HG02642 (cell line): ENCODE measurements at regions not wholly inside any gene's neighbourhood (a gene's known extent, or its start where the extent isn't known, plus 50 kb on each side); places are given as distances from the start of the nearest gene placed in this dataset.

Experiments
- ATAC-seq: cut with Tn5 transposase; IDR thresholded peaks from one replicate; pipeline ENCODE4 v1.9.1; 2021; ENCODE audit warnings: mild to moderate bottlenecking; ENCODE audit not compliant: unreplicated experiment, poor library complexity

DNA sequence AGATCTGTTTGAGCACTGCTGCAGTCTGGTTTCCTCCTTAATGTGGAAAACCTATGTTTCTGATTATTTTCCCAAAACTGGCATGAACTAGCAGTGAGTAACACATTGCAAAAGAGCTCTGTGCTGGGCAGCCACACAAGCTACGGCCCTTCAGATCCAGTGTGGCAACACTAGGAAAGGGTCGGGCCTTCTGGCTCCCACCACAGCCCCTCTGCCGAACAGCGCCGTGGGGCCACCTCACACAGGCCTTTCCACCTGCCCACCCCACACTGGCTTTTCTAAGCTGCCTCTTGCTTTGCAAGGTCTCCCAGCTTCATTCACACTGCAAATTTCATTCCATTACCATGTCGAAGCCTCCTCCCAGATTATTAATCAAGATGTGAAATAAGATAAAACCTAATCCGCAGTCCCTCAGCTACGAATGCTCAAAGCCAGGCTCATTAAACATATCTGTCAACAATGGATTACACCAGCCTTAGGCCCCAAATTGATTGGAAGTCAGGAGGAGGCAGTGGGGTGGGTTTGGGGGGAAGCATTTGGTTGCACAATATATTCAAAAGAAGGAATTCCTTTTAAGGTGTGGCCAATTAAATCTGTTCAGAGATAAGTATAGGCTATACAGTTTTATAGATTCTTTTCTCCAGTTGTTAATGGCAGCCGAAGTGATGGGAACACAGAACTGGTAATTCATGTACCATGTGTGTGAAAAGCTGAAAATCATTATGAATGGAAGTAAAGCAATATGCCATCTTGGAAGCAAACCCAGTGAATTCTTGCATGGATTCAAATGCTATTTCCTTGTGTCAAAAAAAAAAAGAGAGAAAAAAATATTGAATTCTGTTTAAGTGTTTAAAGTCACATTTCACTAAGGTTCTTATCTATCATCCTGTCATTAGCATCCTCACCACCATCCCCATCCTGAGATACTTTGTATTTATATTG is 223.7 kb downstream of the MTERF1 start:
- ATAC-seq: no peak

DNA sequence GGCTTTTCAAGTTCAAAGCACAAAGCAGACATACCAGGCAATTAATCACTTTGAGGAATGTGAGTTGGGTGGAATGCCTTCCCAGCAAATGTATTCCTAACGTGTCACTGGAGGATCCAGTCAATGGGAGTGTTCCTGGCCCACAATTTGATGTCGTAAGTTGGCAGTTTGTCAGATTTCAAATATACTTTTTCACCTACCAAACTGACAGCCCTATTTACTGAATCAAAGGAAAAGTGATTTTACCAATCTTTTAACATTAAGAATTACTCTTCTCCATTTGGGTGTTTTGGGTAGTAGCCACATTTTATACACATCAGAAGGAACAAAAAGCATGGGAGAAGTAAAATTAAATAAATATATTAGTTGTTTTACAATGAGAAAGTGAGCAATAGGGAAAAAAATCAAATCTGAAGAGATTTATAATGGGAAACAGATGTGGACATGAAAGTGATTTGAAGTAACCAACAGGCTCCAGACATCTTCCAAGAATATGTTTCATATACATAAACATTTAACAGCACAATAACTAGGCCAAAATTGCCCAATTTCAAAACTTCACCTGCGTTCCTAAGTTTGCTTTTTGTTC is 222.9 kb downstream of the MTERF1 start:
- no peak for ATAC-seq

DNA sequence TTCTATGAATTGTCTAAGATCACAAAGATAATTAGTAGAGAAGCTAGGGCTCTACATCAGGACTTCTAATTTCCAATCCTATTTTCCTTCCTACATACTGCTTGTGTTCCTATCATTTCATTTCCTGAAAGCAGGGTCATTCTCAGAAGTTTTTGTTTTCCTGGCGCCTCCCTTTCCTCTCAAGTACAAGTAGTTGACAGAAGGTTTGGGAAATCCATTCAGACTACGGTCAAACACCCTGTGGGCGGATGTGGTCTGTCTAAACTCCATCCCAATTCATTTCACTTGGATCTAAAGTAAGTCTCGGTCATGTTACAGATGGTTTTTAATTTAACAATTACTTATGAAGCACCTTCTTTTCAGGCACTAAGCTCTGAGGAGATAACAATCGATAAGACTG is 221.4 kb downstream of the MTERF1 start:
- ATAC-seq: no peak

DNA sequence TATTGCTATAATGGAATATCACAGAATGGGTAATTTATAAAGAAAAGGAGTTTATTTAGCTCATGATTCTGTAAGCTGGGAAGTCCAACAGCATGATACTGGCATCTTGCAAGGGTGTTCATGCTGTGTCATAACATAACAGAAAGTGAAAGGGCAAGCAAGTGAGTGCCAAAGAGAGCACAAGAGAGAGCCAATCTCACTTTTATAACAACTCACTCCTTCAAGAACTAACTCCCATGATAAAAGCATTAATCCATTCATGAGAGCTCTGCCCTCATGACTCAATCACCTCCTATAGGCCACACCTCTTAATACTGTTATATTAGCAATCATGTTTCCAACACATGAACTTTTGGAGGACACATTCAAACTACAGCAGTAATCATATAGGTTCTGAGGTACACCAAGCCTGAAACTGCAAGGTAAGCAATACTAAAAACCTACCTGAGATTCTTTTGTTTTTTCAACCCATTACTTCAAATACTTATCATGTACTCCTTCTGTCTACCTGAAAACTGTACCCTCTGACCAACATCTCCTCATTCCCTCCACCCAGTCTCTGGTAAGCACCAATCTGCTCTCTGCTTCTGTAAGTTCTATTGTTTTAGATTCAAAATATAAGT is 219.7 kb downstream of the MTERF1 start:
- peak; percentile 48 for ATAC-seq

DNA sequence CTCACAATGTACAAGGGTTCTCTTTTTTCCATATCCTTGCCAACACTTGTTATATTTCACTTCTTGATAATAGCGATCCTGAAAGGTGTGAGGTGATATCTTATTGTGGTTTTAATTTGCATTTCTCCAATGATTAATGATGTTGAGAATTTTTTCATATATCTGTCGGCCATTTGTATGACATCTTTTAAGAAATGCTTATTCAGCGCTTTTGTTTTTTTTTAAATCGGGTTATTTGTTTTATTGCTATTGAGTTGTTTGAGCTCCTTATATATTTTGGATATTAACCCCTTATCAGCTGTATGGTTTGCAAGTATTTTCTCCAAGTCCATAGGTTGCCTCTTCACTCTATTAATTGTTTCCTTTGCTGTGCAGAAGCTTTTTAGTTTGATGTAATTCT is 218.8 kb downstream of the MTERF1 start:
- ATAC-seq: no peak

DNA sequence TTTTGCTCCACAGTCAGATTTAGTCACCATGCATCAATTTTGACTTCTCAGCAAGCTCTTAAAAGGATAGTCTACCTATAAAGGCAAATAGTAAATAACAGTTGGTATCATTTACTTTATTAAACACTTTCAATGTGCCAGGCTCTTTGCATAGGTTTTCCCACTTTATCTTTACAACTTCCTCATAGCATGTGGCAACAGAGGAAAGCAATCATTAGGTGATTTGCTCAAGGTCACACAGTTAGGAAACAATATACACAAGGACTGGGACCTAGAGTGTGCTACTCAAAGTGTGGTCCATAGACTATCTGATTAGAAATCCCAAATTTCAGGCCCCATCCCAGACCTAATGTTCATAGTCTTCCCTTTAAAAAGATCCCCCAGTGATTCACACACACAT is 212.3 kb downstream of the MTERF1 start:
- ATAC-seq: no peak

DNA sequence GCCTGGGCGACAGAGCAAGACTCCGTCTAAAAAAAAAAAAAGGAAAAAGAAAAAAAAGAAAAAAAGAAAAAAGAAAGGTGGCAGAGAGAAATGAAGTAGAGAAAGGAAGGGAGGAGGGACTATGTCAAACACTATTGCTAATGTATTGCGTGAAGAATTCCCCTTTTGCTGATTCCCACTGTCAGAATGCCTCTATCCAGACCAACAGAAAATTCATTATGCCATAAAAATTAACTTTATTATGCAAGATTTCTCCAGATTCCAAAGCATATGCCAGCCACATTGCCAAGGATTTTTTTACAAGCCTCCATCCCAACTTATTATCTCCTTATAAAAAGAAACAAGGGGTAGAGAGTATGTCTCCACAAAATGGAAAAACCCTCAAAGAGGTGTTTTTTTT is 209.3 kb downstream of the MTERF1 start:
- no peak for ATAC-seq

DNA sequence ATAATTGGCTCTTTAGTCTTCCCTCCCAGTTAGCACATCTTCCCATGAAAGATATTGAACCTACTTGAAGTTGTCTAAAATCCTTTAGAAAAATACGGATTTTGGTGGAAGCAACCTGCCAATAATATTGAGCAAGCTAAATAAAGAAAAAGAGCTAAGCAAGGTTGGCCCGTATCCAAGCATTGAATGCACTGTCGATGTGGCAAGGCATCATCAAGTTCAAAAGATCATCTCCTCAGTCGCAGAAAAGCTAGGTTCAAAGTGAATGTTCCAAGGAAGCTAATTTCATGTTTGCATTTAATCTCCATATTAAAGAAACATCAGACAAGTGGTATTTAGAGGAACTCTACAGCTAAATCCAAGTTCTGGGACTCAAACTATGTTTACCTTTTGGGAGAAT is 206.0 kb downstream of the MTERF1 start:
- no peak for ATAC-seq

DNA sequence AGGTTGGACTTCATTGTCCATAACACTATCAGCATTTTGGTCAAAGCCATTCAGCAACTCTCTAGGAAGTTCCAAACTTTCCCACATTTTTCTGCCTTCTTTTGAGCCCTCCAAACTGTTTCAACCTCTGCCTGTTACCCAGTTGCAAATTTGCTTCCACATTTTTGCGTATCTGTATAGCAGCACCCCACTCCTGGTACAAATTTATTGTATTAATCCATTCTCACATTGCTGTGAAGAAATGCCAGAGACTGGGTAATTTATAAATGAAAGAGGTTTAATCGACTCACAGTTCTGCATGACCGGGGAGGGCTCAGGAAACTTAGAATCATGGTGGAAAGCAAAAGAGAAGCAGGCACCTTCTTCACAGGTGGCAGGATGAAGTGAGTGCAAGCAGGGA is 198.8 kb downstream of the MTERF1 start:
- no peak for ATAC-seq

DNA sequence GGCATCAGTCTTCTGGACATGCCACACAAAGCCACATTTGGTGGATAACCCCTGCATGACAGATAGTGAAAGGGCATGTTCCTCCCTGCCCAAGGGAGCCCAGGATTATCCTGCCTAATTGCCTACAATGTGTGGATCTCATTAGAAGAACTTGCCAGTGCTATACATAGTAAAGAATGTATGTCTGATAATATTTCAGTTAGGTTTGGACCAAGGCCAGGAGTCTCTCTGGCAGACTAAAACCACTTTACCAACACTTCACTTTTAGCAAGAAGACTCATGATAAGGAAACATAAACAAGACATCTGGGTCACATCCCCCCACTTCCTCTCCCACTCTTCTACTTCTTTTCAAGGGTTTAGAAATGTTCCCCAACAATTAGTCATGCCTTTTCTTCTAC is 196.7 kb downstream of the MTERF1 start:
- no peak for ATAC-seq

DNA sequence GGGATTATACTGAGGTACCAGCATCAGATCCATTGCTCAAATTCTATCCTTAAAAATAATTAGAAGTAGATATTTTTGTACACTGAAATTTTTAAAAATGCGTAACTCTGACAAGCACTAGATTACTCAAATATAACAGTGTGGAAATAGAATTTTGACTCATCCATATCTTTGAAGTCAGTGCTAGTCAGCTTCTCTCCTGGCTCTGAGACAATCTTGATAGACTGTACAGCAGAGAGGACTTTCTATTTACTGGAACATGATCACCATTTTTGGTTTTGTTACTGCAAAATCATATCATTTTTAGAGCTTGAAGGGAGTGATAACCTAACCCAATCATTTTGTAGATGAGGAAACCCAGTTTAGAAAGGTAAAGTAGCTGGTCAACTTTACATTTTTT is 195.0 kb downstream of the MTERF1 start:
- no peak for ATAC-seq

DNA sequence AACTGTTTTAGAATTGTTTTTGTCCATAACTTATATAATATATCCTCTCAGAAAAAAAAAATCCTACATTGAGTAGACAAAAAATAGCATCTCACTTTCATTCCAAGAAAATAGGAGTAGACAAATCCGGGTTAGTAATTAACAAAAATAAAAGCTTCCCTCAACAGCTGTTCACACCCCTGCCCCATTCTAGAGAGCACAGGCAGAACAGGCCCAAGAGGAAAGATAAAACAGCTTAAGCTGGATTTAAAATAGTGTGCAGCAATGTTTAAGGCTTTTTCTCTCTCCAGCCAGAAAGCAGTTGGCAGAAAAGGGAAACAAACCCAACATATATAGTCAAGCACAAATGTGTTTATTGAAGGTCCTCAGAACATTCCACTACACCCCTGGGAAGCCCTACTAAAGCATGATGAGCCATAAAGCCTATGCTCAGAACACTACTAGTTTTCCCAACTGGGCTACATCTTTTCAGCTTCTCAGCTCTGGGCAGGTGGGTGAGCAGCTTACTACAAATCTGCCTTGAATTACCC is 189.9 kb downstream of the MTERF1 start:
- ATAC-seq: no peak

DNA sequence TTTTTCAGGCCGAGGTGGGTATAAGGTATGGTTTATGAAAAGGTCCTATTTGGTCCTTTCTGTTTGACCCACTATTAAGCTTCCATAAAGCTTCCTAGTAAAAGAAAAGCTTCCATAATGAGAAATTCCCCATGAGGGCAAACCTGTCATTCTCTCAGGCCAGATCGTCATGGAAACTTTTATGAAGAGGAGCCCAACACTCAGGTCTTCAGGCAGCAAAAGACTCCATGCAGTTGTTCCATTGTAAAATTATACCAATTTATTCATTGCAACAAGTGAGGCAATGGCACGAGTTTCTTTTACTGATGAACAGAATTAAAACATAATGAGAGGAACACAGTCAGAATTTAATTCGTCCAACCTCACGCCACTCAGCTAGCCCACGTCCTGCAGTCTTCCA is 188.6 kb downstream of the MTERF1 start:
- no peak for ATAC-seq

DNA sequence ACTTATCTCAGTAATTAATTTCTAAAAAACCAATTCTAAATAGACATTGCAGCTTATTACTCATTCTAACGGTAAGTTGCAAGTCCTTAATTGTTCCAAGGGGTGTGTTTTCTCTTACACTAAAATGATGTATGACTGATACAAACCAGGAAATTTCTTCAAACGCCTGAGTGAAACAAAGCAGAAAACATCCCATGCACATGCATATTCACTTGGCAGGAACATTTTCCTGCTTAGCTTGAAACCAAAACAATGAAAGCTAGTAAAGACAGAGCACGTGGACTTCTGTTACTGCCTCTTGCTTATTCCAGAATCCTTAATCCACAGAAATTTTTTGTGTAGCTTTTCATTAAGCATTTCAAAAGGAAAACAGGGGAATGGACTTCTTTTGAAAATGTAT is 187.7 kb downstream of the MTERF1 start:
- ATAC-seq: no peak

DNA sequence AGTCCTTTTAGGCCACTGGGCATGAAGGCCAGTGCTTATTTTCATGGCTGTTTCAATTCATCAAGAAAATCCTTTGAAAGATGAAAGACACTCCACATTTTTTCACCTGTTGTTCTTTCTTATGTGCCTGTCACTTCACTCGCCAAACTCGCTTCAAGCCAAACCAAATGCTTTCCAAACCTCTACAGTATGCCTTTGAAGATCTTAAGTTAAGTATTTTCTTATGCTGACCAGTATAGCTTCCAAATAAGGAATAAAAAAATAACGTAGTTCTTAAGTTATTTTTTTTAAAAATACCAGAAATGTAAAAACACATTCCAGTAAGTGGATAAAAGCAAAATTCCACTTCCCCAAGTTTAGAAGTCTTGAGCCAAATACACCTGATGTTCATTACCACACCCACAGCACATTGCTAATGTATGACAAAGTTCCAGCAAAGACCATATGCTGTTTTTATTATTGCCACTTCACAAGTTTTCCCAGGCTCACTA is 186.1 kb downstream of the MTERF1 start:
- ATAC-seq: no peak

DNA sequence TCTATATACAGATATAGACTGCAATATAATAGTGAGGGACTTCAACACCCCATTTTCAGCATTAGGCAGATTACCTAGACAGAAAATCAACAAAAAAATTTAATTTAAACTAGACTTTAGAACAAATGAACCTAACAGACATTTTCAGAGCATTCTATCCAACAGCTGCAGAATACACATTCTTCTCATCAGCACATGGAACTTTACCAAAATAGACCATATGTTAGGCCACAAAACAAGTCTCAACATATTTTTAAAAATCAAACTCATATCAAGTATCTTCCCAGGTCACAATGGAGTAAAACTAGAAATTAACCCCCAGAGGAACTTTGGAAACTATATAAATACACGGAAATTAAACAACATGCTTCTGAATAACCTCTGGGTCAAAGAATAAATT is 169.6 kb downstream of the MTERF1 start:
- ATAC-seq: no peak

DNA sequence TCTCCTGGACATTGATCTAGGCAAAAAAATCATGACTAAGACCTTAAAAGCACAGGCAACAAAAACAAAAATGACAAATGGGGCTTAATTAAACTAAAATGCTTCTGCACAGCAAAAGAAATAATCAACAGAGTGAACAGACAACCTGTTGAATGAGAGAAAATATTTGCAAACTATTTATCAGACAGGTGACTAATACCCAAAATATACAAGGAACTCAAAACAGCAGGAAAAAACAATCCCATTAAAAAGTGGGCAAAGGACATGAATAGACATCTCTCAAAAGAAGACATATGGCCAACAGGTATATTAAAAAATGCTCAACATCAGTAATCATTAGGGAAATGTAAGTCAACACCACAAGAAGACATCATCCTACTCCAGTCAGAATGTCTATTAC is 166.8 kb downstream of the MTERF1 start:
- no peak for ATAC-seq

DNA sequence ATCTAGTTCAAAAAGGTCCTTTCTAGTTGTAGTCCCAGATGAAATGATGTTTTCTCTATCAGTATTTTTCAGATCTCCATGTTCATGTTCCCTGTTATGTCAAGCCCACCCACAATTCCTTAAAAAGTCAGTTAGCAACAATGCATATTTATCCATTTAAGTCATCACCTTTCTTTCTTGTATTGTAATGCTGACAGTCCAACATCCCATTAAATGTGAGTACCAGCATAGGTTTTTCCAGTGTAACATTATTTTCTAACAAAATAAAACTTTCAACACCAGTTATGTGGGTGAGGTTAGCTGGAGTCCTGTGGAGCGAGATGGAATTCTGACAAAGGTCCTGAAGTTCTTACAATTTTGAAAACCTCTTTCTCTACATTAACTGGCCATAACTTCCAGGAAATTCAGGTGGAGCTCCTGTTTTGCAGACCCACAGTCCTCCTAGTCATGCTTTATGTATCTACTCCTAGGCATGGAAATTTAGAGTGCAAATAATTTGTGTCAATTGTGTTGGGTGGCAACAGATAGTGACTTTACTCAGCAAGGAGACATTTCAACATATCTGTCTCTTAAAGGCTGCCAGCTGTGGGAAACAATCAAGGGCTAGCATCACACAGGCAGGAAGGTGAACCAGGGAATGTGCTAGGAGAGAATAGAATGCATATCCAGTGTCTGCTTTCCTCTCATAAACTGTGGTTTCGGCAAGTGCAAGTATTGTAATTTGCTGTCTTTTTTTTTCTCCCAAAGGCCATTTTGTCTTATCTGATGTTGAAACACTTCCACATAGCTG is 162.6 kb downstream of the MTERF1 start:
- no peak for ATAC-seq

DNA sequence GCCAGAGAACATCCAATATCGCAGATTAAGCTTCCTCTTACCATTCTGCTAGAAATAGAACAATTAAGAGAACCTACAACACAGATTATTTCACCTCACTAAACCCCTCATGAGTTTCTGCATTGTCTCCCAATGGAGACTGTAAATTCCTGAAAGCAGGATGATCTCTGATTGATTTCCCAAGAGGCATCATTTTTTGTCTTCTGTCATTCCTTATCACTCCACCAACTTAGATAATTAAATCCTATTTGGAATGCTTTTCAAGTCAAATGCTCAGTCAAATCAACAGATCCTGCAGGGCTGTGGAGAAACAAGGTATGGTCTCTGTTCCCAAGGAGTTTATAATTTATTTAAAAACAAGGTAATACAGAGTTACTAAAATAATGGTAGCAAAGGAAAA is 161.5 kb downstream of the MTERF1 start:
- ATAC-seq: no peak

DNA sequence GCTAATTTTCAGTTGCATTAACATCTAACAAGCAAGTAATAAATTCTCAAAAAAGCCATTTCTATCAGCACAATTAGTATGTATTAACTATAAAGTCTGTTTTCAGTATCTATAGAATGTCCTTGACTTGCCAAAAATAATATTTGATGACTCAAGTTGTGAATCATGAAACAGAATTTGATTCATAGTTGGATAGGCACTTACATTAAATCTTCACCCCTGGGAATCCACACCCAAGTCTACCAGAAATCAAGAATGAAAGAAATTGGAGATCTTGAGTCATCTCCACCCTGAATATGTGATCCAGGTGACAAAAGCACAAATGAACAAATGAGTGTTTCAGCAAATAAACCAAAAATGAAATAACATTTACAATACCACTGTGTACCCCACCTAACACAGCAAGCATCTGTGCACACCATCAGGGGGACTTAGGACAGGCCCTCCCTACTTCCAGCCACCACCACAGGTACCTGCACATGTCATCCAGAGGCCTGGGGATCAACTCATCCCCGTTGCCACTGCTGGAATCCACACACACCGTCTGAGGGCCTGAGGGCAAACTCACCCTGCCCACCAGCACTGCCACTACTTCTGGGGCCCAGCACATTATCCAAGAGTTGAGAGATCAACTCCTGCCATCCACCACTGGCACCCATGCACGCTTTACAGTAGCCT is 160.1 kb downstream of the MTERF1 start:
- no peak for ATAC-seq
